ENCODE measurements at regions not wholly inside any gene's neighbourhood (a gene's known extent, or its start where the extent isn't known, plus 50 kb on each side); places are given as distances from the start of the nearest gene placed in this dataset.

DNA sequence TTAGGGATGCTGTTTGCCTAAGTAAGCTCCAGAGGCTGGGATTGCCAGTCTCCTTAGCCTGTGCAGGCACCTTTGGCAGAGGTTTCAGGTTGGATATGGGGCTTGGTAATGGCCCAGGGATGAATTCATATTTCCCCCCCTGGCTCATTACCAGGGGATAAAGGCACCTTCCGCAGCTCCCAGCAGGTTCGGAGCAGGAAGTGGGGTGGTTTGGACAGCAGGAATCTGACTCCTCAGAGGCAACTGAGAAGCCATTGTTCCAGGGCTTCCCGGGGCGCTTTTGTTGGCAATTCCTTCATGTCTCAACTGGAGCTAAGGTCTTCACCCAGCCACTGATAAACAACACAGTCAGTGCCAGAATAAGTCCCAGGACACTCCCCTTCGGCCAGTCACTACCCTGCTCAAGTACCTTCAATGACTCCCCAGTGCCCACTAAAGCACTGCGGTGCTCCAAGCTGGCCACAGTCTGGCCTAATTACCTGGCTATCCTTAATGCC is 85.3 kb upstream of the SLC6A6 start:
- TF ChIP-seq, protein P1, sequence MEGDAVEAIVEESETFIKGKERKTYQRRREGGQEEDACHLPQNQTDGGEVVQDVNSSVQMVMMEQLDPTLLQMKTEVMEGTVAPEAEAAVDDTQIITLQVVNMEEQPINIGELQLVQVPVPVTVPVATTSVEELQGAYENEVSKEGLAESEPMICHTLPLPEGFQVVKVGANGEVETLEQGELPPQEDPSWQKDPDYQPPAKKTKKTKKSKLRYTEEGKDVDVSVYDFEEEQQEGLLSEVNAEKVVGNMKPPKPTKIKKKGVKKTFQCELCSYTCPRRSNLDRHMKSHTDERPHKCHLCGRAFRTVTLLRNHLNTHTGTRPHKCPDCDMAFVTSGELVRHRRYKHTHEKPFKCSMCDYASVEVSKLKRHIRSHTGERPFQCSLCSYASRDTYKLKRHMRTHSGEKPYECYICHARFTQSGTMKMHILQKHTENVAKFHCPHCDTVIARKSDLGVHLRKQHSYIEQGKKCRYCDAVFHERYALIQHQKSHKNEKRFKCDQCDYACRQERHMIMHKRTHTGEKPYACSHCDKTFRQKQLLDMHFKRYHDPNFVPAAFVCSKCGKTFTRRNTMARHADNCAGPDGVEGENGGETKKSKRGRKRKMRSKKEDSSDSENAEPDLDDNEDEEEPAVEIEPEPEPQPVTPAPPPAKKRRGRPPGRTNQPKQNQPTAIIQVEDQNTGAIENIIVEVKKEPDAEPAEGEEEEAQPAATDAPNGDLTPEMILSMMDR (IDR thresholded peaks at IDR 0.05; ENCODE audit: low read depth, low read length, missing control alignments), result no peak
- DNase-seq (ENCODE audit: extremely low read depth, low read depth), result no peak
- no peak overlapping the region for H3K4me3 ChIP-seq (replicated peaks; ENCODE audit: low read depth, low read length)

DNA sequence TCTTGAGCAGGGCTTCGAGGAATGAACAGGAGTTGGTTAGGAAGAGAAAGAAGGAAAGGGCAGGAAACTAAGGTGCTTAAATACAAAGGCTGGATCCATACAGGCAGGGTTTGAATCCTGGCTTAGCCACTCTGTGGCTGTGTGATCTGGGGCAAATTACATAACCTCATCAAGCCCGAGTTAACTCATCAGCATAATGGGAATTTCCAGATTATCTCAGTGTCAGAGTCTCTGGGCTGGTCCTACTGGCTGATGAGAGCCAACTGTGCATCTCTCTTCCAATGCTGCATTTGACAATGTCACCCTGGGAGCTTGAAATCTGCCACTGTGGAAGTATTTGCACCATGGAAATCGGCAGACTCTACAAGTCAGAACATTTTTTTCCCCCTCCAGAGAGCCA is 83.8 kb upstream of the SLC6A6 start:
- TF ChIP-seq, protein P1 (IDR thresholded peaks at IDR 0.05; ENCODE audit: low read depth, low read length, missing control alignments), result no peak
- no peak for DNase-seq (ENCODE audit: extremely low read depth, low read depth)
- no peak overlapping the region for H3K4me3 ChIP-seq (replicated peaks; ENCODE audit: low read depth, low read length)

DNA sequence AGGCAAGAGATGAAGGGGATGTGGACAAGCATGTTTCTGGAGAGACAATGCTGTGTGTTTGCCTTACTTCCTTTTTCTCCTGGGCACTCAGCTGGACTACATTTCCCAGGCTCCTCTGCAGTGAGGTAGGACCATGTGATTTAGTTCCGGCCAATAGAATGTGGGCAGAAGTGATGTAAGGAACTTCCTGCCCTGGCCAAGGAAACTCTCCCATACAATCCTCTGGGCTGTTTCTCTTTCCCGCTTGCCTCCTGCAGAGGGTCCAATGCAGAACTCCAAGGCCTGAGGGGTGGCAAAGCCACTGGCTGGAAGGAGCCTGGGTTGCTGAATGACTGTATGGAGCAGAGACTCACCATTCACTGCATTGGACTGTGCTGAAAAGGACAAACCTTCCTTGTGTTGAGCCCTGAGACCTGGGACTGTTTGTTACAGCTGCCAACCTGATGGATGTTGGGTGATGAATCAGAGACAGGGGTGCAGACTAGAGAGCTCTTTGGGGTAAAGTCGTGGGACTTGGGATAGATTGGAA is 82.7 kb upstream of the SLC6A6 start:
- H3K4me3 ChIP-seq (replicated peaks; ENCODE audit: low read depth, low read length), result no peak overlapping the region
- peak; percentile 73 for DNase-seq (ENCODE audit: extremely low read depth, low read depth)
- TF ChIP-seq, protein P1 (IDR thresholded peaks at IDR 0.05; ENCODE audit: low read depth, low read length, missing control alignments), result no peak

DNA sequence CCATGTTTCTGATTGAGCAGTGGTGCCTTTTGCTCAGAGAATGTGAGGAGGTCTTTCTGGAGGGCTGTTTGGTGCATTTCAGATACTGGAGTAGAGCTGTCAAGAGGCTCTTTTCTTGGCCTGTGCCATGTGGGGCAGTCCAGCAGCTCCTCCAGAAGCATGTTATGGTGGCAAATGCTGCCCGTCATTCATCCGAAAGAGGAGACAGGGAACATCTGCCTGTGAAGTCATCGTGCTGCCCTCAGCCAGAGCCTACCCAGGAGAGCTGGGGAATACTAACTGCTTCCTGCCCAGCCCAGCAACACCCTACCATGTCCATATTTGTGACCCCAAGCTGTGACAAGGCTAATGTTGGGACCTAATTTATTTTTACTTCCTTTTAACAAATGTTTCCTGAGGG is 82.2 kb upstream of the SLC6A6 start:
- no peak overlapping the region for H3K4me3 ChIP-seq (replicated peaks; ENCODE audit: low read depth, low read length)
- DNase-seq (ENCODE audit: extremely low read depth, low read depth), result no peak
- TF ChIP-seq, protein P1 (IDR thresholded peaks at IDR 0.05; ENCODE audit: low read depth, low read length, missing control alignments), result no peak

DNA sequence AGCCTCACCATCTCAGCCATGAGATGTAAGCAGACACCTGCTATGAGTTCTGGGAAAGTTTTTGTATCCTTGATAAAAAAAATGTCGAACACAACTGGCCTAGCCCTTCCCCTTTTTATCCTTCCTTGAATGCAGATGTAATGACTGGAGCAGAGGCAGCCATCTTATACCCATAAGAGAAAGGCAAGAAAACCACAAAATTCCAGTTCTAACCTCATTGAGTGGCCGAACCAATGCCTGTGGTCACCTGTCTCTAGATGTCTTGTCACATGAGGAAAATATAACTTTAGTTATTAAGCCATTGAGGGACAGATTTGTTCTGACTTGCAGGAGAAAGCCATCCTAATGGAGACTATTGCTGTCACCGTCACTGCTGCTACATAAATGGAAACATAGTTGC is 80.4 kb upstream of the SLC6A6 start:
- H3K4me3 ChIP-seq (replicated peaks; ENCODE audit: low read depth, low read length), result no peak overlapping the region
- TF ChIP-seq, protein P1 (IDR thresholded peaks at IDR 0.05; ENCODE audit: low read depth, low read length, missing control alignments), result no peak
- no peak for DNase-seq (ENCODE audit: extremely low read depth, low read depth)

DNA sequence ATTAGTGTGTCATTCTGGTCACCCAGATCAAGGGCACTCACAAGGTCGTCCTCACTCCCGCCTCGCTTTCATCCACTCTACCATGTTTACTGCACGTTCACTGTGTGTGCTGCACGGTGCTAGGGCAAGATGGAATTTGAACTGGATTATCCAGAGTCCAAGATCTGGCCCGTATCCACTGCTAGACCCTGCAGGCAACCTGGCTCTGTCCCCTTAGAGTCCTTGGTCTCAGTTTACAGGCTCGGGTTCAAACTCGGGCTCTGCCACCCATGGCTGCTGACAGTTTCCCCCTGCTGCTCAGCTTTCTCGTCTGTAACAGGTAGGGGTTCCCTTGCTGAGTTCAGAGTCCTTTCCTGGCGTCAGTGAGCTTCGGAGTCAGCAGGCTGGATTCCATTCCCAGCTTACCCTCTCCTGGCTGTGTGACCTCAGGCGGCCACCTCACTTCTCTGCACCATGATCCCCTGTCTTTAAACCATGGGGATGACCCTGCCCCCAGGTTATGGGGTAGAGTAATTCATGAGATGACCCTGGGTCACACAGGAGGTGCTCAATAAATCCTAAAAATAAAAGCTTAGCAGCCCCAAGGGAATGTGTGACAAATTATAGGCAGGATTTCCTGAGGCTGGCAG is 79.6 kb upstream of the SLC6A6 start:
- DNase-seq (ENCODE audit: extremely low read depth, low read depth), result no peak
- TF ChIP-seq, protein P1 (IDR thresholded peaks at IDR 0.05; ENCODE audit: low read depth, low read length, missing control alignments), result no peak
- no peak overlapping the region for H3K4me3 ChIP-seq (replicated peaks; ENCODE audit: low read depth, low read length)
